Heart right ventricle (tissue), 16 donors: ENCODE measurements at regions not wholly inside any gene's neighbourhood (a gene's known extent, or its start where the extent isn't known, plus 50 kb on each side); places are given as distances from the start of the nearest gene placed in this dataset.

Experiments
- ATAC-seq, 8 donors: fragments of 200-7000 bp; cut with Tn5 transposase; one replicate each; pipeline ENCODE4 v1.9.1; 2020; ENCODE audit warnings: mild to moderate bottlenecking in 8 of 8, moderate library complexity in 8 of 8, moderate number of reproducible peaks in 1 of 8
- DNase-seq, 2 donors: peaks; one replicate each; pipeline ENCODE4 v3.0.0-alpha.2; 2020
- H3K27ac ChIP-seq, 10 donors: fragments of 200-600 bp; sonication (generic) in 2 of 10; one replicate each; pipeline versions ENCODE4 v1.5.0 to v1.8.0; 2020 to 2022; ENCODE audit warnings: mild to moderate bottlenecking in 3 of 10
- H3K27me3 ChIP-seq, 7 donors: fragments of 200-600 bp; one replicate each; pipeline ENCODE4 v1.8.0; 2021 to 2022; ENCODE audit warnings: mild to moderate bottlenecking in 2 of 7
- H3K36me3 ChIP-seq, 9 donors: fragments of 200-600 bp; sonication (generic) in 1 of 9; one replicate each; pipeline versions ENCODE4 v1.5.0 to v1.8.0; 2020 to 2022; ENCODE audit warnings: mild to moderate bottlenecking in 2 of 9
- H3K4me1 ChIP-seq, 9 donors: fragments of 200-600 bp; sonication (generic) in 1 of 9; one replicate each; pipeline versions ENCODE4 v1.5.0 to v1.8.0; 2020 to 2022; ENCODE audit warnings: mild to moderate bottlenecking in 4 of 9
- H3K4me3 ChIP-seq, 10 donors: fragments of 200-600 bp; sonication (generic) in 2 of 10; one replicate each; pipeline versions ENCODE4 v1.5.0 to v1.8.0; 2020 to 2022; ENCODE audit warnings: mild to moderate bottlenecking in 7 of 10, moderate library complexity in 2 of 10
- H3K9me3 ChIP-seq, 11 donors: fragments of 200-600 bp in 10 of 11; sonication (generic) in 2 of 11; one replicate each; pipeline versions ENCODE4 v1.5.0 to v1.8.0; 2013 to 2022; ENCODE audit warnings: mild to moderate bottlenecking in 2 of 11, control low read depth in 1 of 11, moderate library complexity in 1 of 11
- CTCF ChIP-seq, 9 donors: fragments of 200-600 bp; sonication (generic) in 2 of 9; IDR thresholded peaks; one replicate each; pipeline versions ENCODE4 v1.5.0 to v1.8.0; 2021 to 2022; ENCODE audit warnings: antibody characterized with exemption in 9 of 9, mild to moderate bottlenecking in 5 of 9, moderate library complexity in 1 of 9
- WGBS, 2 donors: extraction: QIAGEN DNeasy Blood & Tissue Kit; methylation state at CpG; one replicate each; pipeline ENCODE4 v1.1.7; 2013; ENCODE audit warnings: inconsistent platforms in 1 of 2; 5-methylcytosine and 5-hydroxymethylcytosine counted together
- intact Hi-C, 10 donors: fragments of 100-400 bp; cut with DNase I; formaldehyde crosslinking; loops; one replicate each; pipeline versions ENCODE4 v1.11.1 to v1.14.2; 2022
- donor health status: Arrhythmogenic right ventricular cardiomyopathy.
- donor health status: ischemic (EF 13 %, LVEDD 7.1; RV severe dilation, severe dysfunction).
- donor health status: healthy with polysubstance abuse.
- donor health status: DM: no; HTN: yes; CAD: no.
- donor health status: DM: no; HTN: no; CAD: no.
- donor health status: ischemic (EF 25% LVEDD 6.9; RV normal size, moderate dysfunction).
- donor health status: ischemic (EF 25% LVEDD 5.7; RV mildly dilated, moderate dysfunction).
- donor health status: healthy.
- donor health status: DM: yes; HTN: yes; CAD: no.
- donor health status: Ischemic cardiomyopathy.
- donor health status: ischemic (EF 35%, LVEDD 5.7; RV mildly dilated, moderate dysfunction).
- donor health status: nonischemic (EF 11% LVEDD 7.7; RV severe dilation, severe dysfunction).
- donor health status: DM: yes; HTN: yes; CAD: no.
- donor health status: PGD.
- donor health status: ischemic (EF 29% LVEDD 5.4; RV normal size, mild dysfunction).
- donor health status: nonischemic (EF 23%, LVEDD 6.1; RV moderate dilation, normal function).

DNA sequence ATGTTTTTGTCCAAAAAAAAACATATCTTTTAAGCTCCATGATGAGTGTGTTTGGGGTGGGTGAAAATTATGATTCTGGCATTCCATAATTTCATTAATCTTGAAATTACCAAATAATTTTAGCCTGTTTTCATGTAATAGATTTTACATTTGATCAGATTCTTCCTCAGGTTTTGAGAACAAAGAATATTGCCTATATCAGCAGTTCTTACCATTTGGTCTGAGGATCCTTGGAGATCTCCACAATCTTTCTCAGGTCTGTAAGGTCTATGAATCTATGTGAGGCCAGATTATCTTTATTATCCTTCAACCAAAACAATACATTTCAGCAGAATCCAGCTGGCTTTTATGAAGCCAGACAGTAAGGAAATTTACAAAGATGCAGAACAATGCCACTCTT, 373.3 kb upstream of the E2F7 start:
- no peak overlapping the region for H3K27ac ChIP-seq
- no peaks in the 10 kb centered on the region for H3K9me3 ChIP-seq
- DNase-seq (no peak), ATAC-seq (no peak)
- peaks cover 0 to 15% (median 4%) of the 10 kb centered on the region in 9 donors for H3K4me1 ChIP-seq
- no peak overlapping the region for H3K4me3 ChIP-seq
- no peak for TF ChIP-seq CTCF (IDR thresholded peaks at IDR 0.05)
- intact Hi-C loops, result no loop called here
- no peaks in the 10 kb centered on the region for H3K27me3 ChIP-seq
- H3K36me3 ChIP-seq, result no peaks in the 10 kb centered on the region

DNA sequence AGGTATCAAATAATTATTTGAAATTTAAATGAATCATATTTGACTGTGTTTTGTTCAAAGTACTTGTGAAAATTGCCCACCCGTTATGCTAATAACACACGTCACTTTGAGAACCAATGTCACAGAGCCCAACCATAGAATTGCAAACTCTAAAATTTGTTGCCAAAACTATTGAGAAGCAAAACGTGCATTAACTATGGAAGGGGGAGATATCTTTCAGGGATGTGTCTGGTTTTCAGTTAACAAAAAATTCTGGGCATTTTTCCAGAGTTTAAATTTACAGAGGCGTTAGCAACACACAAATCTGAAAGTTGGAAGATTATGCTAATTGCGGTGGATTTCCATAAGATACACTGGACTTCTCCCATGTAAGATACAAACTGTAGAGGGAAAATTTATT, 371.8 kb upstream of the E2F7 start:
- Histone ChIP-seq H3K9me3 (no peaks in the 10 kb centered on the region), H3K27me3 (no peaks in the 10 kb centered on the region), H3K4me3 (no peak overlapping the region), H3K27ac (no peak overlapping the region), H3K36me3 (no peaks in the 10 kb centered on the region), H3K4me1 (peaks cover 0 to 17% (median 5%) of the 10 kb centered on the region in 9 donors)
- TF ChIP-seq CTCF (IDR thresholded peaks at IDR 0.05), result no peak
- ATAC-seq (no peak), DNase-seq (no peak)
- intact Hi-C loops, result no loop called here
- 60 to 61% methylated on average over 5 of the region's 5 CpGs for WGBS, 2 donors

DNA sequence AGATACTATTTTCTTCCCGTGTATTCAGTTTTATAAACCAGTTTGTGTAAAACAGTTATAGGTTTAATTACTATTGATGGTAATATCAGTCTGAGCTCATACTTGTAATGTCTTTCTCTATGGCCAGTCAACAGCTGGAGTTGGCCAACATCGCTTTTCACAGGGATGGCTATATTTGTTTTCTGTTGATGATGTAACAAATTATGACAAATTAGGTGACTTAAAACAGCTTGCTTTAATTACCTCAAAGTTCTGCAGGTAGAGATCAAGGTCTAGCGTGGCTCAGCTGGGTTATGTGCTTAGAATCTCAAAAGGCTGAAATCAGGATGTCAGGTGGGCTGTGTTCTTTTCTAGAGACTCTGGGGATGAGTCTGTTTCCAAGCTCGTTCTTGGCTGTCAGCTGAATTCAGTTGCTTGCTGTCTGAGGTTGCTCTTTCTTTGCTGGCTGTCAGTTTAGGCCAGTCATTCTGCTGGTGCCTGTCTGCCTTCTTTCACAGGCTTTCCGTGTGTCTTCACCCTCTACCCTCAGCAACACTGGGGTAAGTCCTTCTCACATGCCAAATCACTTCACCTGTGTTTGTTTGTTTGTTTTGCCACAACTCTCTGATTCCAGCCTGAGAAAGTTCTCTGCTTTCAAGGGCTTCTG, 370.2 kb upstream of the E2F7 start:
- H3K4me1 ChIP-seq, result peaks cover 0 to 17% (median 5%) of the 10 kb centered on the region in 9 donors
- peak in 4 of 8 donors; percentile 25 to 58 (median 46) for ATAC-seq
- H3K9me3 ChIP-seq, result no peaks in the 10 kb centered on the region
- no peak for DNase-seq
- peak overlapping the region in 1 of 10 donors; percentile 0 for H3K4me3 ChIP-seq
- H3K36me3 ChIP-seq, result no peaks in the 10 kb centered on the region
- intact Hi-C loops, result no loop called here
- H3K27ac ChIP-seq, result no peak overlapping the region
- TF ChIP-seq CTCF (IDR thresholded peaks at IDR 0.05), result no peak
- WGBS, 2 donors, result 65 to 71% methylated on average over 5 of the region's 5 CpGs
- no peaks in the 10 kb centered on the region for H3K27me3 ChIP-seq

DNA sequence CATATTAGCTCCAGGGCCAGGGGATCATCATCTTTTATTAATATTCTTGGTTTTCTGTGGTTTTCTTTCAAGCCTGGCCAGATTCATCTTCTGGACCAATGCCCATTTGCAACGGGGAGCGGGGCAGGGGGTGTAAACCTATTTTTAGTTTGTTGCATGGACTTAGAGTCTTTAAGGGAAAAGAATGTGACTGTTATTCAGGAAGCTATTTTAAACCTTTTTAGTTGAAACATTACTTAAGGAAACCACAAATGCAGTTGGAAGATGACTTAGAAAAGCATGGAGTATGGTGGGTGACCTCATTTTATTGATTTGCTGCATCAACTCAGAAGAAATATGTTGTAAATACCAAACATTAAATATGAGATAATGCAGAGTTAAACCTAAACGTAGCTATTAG, 368.4 kb upstream of the E2F7 start:
- DNase-seq (no peak), ATAC-seq (no peak)
- H3K27ac ChIP-seq, result no peak overlapping the region
- H3K36me3 ChIP-seq, result no peaks in the 10 kb centered on the region
- no peak overlapping the region for H3K4me3 ChIP-seq
- H3K27me3 ChIP-seq, result no peaks in the 10 kb centered on the region
- 23 to 30% methylated on average over 3 of the region's 3 CpGs for WGBS, 2 donors
- peaks cover 0 to 17% (median 5%) of the 10 kb centered on the region in 9 donors for H3K4me1 ChIP-seq
- no peaks in the 10 kb centered on the region for H3K9me3 ChIP-seq
- intact Hi-C loops, result no loop called here
- TF ChIP-seq CTCF (IDR thresholded peaks at IDR 0.05), result no peak
